ENCODE measurements at regions not wholly inside any gene's neighbourhood (a gene's known extent, or its start where the extent isn't known, plus 50 kb on each side); places are given as distances from the start of the nearest gene placed in this dataset.

DNA sequence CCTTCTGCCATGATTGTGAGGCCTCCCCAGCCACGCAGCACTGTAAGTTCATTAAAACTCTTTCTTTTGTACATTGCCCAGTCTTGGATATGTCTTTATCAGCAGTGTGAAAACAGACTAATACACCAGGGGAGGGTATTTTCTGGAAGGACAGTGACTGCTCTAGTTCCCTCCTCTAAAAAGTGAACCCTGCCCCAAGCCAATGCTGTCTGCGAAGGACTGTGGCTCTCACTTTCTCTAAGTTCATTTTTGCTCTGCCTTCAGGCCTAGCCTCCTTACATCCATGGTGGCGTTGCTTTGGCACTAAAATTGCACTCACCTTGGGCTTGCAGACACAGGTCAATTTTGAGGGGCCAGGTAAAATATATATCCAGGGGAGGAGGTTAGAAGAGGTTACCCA is 323.0 kb downstream of the VRK1 start:
- TF ChIP-seq, protein P1, sequence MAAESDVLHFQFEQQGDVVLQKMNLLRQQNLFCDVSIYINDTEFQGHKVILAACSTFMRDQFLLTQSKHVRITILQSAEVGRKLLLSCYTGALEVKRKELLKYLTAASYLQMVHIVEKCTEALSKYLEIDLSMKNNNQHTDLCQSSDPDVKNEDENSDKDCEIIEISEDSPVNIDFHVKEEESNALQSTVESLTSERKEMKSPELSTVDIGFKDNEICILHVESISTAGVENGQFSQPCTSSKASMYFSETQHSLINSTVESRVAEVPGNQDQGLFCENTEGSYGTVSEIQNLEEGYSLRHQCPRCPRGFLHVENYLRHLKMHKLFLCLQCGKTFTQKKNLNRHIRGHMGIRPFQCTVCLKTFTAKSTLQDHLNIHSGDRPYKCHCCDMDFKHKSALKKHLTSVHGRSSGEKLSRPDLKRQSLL (tag by site-specific recombination; IDR thresholded peaks at IDR 0.05): no peak
- TF ChIP-seq KLF16 (tag by site-specific recombination; IDR thresholded peaks at IDR 0.05): no peak
- TF ChIP-seq, protein P2, sequence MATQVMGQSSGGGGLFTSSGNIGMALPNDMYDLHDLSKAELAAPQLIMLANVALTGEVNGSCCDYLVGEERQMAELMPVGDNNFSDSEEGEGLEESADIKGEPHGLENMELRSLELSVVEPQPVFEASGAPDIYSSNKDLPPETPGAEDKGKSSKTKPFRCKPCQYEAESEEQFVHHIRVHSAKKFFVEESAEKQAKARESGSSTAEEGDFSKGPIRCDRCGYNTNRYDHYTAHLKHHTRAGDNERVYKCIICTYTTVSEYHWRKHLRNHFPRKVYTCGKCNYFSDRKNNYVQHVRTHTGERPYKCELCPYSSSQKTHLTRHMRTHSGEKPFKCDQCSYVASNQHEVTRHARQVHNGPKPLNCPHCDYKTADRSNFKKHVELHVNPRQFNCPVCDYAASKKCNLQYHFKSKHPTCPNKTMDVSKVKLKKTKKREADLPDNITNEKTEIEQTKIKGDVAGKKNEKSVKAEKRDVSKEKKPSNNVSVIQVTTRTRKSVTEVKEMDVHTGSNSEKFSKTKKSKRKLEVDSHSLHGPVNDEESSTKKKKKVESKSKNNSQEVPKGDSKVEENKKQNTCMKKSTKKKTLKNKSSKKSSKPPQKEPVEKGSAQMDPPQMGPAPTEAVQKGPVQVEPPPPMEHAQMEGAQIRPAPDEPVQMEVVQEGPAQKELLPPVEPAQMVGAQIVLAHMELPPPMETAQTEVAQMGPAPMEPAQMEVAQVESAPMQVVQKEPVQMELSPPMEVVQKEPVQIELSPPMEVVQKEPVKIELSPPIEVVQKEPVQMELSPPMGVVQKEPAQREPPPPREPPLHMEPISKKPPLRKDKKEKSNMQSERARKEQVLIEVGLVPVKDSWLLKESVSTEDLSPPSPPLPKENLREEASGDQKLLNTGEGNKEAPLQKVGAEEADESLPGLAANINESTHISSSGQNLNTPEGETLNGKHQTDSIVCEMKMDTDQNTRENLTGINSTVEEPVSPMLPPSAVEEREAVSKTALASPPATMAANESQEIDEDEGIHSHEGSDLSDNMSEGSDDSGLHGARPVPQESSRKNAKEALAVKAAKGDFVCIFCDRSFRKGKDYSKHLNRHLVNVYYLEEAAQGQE (tag by site-specific recombination; IDR thresholded peaks at IDR 0.05): no peak
- TF ChIP-seq, protein P3, sequence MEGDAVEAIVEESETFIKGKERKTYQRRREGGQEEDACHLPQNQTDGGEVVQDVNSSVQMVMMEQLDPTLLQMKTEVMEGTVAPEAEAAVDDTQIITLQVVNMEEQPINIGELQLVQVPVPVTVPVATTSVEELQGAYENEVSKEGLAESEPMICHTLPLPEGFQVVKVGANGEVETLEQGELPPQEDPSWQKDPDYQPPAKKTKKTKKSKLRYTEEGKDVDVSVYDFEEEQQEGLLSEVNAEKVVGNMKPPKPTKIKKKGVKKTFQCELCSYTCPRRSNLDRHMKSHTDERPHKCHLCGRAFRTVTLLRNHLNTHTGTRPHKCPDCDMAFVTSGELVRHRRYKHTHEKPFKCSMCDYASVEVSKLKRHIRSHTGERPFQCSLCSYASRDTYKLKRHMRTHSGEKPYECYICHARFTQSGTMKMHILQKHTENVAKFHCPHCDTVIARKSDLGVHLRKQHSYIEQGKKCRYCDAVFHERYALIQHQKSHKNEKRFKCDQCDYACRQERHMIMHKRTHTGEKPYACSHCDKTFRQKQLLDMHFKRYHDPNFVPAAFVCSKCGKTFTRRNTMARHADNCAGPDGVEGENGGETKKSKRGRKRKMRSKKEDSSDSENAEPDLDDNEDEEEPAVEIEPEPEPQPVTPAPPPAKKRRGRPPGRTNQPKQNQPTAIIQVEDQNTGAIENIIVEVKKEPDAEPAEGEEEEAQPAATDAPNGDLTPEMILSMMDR (tag by site-specific recombination; IDR thresholded peaks at IDR 0.05): no peak
